Activated CD4-positive, alpha-beta T cell treated with anti-CD3 and anti-CD28 coated beads, Interleukin-2, Interleukin-6, amounts not matched to agents 100 ng/mL and 50 ng/mL, durations not matched to agents 16 hours and 8 hours (primary cell): ENCODE measurements at regions not wholly inside any gene's neighbourhood (a gene's known extent, or its start where the extent isn't known, plus 50 kb on each side); places are given as distances from the start of the nearest gene placed in this dataset.
"Not testable (repeated sequence)": the region's sequence is repeated elsewhere in the genome, so short reads cannot be mapped to it uniquely, and the experiment has no call there.

Source experiments
- DNase-seq: peaks from one replicate; pipeline ENCODE4 v3.0.0-alpha.2; 2020

DNA sequence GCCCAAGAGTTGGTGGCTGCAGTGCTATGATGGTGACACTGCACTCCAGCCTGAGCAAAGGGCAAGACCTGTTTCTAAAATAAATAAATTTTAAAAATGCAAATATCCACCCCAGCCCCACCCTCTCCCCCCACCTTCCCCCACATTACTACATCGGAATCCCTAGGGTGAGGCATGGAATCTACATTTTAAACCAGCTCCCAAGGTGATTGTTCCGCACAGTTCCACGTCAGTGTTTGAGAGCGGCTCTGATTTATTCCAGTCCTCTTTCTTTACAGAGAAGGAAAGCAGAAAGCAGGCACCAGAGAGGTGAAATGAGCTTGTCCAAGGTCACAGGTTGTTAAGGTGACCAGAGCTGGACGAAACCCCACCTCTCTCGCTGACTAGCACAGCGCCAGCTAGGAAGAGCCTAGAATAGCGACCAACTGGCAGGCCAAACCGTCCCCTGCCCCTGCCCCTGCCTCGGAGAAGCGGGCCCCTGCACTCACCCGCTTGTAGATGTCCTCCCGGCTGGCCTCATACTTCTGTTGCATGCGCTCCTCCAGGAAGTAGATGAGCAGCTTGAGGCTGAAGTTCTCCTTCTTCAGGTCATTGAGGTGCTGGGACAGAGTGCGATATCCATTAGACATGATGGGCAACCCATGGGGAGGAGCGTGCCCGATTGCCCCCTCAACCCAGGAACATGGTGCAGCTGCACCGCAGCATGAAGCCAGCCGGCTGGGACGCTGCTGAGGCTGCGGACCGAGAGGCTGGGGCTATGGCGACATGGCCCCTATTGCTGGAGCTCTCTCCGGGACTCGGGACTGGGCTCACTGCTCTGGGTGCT is 103.7 kb upstream of the NBPF26 start:
- DNase-seq: not testable (repeated sequence)

DNA sequence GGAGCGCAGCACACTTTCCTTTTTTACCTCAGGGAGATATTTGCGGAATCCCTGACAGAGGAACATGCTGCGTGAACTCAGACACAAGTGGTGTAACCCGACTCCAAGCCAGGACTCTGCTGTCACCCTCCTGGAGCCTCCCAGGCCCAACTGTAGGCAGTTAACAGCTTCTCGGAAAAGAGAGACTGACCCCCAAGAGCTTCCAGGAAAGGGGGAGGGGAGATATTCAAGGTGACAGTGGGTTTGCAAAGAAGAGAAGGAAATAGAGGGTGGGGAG is 103.1 kb upstream of the NBPF26 start:
- DNase-seq: not testable (repeated sequence)

DNA sequence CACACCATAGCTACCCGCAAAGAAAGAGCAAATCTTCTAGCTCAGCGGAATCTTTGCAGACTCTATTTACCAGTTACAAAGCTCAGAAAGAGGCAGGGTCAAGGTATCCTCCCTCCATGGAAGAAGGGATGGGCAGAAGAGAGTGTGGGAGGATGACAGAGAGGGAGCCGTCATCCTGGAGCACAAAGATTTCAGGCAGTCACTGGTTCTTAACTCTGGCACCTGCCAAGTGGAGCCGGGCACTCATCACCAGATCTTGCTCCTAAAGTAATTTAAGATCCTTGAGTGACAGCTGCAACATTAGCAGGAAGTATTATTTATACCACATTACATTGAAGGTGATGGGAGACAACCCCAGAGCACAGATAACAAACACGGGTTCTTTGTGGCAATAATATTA is 102.5 kb upstream of the NBPF26 start:
- DNase-seq: not testable (repeated sequence)

DNA sequence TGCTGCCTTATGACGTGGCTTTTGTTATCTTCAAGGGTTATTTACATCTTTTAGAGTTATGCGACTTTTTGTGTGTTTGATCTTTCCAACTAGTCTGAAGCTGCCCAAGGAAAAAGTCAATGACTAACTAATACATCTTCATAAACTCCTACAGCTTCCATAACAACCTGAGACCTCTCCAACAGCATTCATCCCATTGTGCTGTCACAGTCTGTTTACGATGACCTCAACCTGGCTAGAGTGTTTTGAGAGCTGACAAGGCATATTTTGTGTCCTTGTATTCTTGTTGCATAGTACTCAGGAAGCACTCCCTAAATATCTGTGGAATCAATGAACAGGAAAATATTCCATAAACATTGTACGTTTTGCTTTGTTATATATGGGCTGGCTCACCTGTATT is 100.2 kb upstream of the NBPF26 start:
- DNase-seq: not testable (repeated sequence)

DNA sequence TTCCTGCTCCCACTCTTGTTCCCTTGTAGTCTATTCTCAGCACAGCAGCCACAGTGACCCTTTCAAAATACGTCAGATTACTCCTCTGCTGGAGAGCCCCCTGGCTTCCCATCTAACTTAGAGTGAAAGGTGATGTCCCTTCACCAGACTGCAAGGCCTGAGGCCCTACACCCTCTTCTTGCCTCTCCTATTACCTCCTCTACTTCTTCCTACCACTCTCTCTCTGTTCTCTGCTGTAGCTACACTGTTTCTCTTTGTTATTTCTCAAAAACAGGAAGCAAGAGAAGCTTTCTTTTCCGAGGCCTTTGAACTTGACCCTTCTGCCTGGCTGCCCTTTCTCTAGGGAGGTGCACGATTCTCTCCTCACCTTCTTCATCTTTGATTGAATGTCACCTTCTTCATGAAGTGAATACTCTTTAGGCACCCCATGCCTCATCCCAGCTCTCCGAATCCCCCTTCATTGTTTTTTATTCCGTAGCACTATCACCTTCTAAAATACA is 99.1 kb upstream of the NBPF26 start:
- not testable (repeated sequence) for DNase-seq

DNA sequence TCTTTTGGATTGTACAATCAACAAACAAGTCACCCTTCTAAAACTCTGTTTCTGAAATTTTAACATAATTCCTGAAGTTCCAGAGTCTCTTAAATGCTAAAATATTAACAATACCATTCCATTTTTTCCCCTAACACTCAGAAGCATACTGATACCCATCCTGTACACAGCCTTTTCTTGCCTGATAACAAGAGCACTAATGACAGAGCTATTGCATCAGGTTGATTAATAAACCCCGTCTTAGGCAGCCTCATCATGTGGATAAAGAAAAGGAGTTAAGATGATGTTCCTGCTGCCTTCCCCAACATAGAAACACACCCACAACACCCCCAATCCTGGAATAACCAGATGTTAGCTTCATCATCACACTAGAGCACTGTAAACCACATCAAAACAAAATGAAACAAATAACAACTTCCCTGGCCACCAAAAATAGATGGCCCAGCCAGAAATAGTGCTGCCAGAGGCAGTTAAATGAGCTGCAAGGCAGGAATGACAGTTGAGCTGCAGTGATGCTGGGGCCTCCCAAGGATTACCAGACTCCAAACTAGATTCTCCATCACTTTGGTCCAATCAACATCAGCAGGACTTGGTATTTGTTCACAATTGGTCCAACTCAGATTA is 93.8 kb upstream of the NBPF26 start:
- DNase-seq: not testable (repeated sequence)

DNA sequence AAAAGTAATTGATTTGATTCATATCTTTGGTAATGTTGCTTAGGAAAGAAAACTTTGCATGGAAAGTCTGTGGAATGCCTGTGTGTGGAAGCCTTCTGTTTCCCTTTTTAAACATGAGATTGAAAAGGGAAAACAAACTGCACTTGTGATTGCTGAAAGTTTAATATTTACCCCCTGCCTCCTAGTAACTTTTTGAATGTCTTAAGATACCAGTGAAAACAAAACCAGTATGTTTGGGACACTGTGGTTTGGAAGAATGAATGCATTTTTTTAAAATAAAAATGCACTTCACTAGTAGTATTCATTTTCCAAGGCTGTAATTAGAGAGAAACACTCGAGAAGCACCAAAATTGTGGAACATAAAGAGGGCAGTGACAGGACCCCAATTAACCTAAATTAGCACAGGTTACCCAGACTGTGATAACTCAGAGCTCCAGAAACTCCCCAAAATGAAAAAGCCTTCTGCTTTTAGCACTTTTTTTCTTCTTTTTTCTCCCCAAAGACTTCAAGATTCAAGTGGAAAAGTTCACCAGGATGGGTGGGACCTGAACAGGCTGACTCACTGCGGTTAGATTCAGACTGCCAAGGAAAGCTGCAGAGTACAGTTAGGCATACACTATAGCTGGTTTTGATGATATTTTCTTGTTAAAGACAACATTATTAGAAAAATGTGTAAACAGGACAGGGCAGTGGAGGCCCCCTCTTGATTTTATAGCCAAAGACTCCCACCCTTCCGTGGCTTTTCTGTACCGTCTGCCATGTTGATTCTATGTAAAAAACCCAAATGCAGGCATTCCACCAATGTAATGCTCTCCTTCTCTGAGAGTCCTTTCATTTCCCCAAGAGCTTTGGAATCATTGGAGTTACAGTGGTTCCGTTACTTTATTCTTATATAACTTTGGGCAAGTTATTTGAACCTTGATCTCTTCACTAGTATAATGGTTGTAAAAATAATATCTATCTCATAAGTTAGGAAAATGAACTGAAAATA is 88.6 kb upstream of the NBPF26 start:
- DNase-seq: not testable (repeated sequence)

DNA sequence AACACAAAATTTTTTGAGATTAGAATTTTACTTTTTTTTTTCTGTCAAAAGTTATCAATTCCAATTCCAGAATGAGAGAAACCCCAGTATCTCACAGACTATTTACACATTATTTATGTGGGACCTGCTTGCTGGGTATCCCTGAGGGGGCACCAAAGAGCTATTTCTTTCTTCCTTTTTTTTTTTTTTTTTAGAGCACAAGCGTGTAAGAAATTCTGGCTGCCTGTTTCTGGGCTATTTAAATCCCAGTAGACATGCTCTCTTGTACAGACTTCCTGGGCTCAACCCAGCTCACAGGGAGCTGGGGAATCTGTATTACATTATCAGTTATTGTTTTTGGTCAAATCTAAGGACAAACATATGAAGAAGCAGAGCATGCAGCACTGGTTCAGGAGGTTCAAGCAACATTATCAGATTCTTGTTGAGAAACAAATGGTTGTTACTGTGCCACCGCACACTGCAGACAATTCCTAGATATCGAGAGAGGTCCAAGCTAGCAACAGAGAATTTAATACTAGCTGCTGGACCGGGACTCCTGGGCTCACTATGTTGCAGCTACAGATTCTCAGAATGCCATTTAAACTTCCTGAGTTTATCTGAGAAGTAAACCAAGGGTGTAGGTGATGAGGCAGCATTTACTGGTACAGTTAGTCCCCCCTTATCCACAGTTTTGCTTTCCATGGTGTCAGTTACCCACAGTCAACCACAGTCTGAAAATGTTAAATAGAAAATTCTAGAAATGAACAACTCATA is 83.3 kb upstream of the NBPF26 start:
- DNase-seq: not testable (repeated sequence)

DNA sequence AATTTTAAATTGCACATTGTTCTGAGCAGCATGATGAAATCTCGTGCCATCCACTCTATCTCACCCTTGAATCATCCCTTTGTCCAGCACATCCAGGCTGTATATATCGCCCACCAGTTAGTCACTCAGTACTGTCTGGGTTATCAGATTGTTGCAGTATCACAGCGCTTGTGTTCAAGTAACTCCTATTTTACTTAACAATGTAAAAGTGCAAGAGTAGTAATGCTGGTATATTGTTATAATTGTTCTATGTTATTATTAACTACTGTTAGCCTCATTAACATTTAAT is 82.8 kb upstream of the NBPF26 start:
- not testable (repeated sequence) for DNase-seq

DNA sequence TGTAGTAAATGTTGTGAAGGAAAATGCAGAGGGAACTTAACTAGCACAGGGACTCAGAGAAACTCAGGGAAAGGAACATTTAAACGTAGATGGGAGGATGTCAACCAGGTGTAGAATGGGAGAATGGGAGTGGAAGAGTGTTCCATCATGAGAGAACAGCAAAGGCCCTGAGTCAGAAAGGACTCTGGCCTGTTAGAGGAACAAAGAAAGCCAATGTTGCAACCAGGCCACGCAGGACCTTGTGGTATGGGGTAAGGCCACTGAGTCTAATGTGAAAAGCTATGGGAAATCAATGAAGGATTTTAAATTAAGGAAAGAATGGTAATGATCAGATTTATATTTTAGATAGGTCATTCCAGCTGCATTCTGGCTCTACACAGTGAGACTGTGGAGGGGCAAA is 76.6 kb upstream of the NBPF26 start:
- DNase-seq: not testable (repeated sequence)

DNA sequence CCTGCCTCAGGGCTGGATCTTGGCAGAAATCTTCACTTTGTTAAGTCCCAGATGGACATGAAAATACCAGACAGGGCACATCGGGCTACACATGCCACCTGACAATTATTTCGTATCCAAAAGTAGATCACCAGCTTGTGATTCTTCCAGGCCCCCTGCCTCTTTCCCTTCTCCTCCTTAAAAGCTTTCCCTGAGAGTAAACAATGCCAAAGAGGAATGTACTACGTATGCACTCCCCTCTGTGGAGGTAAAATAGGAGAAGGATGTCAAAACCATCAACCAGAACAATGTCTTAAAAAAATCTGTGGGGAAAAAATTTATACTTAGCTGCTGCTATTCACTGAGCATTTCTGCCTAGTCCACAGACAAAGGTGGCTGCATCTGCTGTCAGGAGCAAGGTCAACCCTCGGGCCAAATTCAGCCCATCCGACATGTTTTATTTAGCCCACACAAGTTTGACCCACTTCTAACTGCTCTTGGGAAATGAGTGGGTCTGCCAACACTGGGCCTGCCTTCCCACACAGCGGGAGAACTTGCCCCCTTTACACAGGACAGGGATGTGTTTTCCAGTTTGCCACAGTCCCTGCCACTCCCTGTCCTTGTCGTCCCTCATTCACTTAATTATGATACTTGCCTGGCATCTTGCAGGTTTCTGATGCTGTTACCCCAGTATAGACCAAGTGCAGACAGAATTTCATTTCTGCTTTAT is 74.7 kb upstream of the NBPF26 start:
- DNase-seq: not testable (repeated sequence)

DNA sequence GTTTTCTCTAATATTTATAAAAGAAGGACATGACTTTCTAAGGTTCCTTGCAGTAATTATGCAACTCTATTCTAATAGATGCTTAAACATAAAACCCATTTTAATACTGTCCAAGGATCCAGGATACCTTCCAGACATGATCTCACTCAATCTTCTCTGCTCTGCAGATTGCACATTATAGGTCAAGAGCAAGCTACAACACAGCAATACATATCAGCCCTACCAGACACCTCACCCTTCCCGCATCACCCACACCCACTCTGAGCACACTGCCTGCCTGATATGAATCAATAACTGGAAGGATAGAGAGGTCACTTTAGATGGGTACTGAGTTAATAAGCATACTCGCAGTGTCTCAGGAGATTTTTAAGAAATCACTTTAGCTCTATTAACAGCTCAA is 74.0 kb upstream of the NBPF26 start:
- not testable (repeated sequence) for DNase-seq

DNA sequence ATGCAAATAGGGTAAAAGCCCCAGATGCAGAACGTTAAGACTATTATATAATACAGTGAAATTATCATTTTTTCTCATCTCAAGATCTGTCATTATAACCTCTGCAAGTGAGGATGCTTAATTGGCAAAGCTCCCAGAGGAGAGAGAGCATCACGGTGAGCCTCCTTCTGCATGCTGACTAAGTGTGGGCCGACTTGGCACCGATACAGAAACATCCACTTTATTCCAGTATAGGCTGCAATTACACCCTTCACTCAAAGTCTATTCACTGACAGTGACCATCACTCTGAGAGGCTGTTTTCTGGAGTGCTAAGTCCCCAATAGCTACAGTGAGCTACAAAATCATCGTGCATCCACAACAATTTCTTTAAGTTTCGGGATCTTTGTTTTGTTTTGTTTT is 69.6 kb upstream of the NBPF26 start:
- not testable (repeated sequence) for DNase-seq

DNA sequence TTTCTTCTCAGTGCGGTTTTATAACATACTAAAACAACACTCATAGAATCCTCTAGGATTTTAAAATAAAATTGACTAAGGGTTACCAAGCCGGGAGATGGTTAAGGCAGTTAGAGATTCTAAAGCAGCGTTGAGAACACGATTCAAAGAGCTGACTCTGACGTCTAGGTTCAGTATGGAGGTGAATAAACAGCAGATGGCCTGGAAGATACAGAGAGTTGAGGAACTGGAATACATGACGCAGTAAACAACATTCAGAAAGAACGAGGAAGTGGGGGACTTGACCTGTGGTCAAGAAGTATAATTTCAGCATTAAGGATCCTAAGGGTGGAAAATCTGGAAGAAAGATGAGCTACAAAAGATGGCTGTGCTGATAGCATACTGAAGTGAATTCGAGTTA is 68.4 kb upstream of the NBPF26 start:
- not testable (repeated sequence) for DNase-seq

DNA sequence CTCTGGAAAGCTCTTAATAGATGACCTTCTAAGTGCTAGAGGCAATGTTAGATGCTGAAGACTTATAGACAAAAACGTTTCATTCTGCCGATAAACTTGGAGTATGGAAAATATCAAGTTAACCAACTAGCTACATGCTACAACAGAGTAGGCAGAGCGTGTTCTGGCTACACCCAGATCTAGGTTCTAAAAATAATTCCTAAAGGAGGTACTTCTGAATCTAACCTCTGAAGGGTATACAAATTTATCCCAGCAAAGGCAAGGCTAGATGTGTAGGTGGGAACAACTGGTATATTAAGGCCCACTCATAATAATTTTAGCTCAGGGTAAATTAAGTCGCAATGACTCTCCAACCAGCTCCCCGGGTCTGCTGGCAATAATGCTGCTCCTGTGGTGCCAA is 67.6 kb upstream of the NBPF26 start:
- not testable (repeated sequence) for DNase-seq

DNA sequence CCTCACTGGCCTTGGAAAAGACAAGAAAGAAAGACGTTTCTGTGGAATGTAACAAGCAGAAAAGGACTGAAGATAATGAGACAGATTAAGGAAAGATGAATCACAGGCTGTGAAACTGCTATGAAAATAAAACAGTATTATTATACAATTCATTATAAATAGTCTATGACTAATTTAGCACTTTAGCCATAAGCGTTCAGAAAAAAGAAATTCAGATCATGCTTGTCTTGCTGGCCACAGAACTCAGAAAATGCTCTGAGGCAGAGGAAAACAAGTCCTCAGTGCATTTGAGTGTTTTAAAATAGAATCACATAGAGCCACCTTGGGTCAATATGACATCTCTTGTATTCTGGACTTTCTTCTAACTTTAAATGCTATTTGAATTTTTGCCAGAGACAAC is 65.9 kb upstream of the NBPF26 start:
- not testable (repeated sequence) for DNase-seq

DNA sequence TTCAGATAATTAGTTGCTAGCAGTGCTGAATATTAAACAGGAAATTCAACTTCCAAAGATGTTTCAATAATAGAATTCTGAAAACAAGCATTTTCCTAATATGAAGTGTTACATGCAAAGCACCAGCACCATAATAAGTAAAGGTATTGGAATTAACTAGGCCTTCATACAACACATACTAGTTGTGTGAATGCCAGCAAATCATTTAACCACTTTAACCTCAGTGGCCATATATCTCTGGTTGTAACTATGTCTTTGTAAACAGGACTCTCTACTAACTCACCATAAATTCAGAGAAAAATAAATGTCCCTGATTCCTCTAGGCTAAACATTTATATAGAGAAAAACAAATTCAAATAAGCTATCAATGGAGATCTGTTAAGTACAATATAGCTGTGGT is 65.1 kb upstream of the NBPF26 start:
- not testable (repeated sequence) for DNase-seq

DNA sequence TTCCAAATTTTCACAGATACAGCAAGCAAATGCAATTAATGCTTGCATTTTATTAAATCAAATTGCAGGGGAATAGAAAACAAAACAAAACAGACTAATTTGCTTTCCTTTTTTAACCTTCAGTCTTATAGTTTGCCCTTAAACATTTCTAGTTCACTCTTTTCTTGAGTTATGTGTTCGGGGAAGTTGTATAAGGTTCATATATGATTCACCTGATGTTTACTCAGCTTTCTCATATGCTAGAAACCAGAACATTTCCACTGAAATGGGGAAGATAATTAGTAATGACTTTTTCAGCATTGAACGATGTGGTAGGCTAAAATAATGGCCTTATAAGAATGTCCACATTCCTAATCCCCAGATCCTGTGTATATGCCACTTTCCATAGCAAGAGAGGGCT is 64.6 kb upstream of the NBPF26 start:
- DNase-seq: not testable (repeated sequence)

DNA sequence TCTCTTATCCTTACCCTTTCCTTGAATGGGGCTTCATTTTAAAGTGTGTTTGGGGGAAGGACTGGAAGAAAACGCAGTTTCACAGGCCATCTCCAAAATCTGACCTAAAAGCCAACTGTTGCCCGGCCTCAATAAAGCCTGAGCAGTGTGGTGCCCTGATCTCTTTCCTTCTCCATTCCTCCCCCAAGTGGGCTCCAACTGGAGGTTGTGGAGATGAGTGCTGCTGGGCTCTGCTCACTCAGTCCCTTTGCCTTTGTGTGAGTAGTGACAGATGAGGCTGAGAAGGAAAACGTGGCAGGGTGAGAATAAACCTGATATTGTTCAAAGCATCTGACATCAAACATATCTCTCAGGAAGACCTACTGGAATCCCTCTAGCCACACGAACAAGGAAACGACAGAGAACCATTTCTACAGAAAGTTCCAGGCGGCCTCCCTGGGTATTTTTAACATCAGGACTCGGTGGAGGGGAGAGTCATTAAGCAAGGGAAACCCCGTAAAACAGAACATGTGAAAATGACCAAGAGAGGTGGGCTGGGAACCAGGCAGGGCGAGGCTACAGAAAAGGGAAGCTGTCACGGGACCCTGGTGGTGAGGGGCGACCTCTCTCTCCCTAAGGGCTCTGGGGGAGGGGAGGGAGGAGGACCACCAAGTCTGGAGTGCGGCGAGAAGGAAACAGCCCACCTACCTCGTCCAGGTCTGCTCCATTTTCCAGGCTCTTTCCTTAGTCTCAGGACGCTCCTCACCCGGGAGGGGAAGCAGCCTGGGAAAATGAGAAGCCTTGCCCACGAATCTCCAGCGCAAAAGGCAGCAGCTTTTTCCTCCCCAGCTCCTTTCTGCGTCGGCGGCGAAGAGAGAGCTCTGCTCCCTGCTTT is 59.1 kb upstream of the NBPF26 start:
- not testable (repeated sequence) for DNase-seq

DNA sequence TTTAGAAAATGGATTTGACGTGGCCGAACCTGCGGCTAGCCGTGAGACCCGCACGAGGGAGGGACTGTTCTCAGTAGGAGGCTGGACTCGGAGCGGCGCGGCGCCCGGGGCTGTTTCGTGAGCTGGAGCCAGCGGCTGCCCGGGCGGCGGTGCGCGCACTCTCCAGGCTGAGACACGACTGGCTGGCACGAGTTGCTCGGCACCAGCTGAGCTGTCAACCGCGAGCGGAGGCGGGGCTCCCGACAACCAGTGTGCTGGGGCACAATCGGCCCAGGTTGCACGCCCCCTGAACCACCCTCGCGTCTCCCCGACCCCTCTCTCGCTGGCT is 58.5 kb upstream of the NBPF26 start:
- DNase-seq: peak; percentile 15

DNA sequence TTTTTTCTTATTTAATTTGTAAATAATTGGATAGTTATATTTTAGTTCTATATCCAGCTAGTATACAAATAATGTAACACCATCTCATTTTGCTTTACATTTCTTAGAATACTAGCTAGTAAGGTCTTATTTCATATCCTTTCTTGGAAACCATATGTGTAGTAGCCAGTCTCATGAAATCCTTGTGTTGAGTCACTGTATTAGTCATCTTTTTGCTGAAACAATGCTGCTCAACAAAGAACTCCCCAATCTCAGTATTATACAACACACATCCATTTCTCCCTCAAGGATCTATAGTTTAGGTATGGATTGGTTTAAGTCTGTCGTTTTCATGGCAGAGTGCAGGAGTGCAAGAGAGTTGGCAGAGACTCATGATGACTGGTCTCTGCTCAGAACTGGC is 55.6 kb upstream of the NBPF26 start:
- DNase-seq: not testable (repeated sequence)
